ENCODE measurements at regions not wholly inside any gene's neighbourhood (a gene's known extent, or its start where the extent isn't known, plus 50 kb on each side); places are given as distances from the start of the nearest gene placed in this dataset.

DNA sequence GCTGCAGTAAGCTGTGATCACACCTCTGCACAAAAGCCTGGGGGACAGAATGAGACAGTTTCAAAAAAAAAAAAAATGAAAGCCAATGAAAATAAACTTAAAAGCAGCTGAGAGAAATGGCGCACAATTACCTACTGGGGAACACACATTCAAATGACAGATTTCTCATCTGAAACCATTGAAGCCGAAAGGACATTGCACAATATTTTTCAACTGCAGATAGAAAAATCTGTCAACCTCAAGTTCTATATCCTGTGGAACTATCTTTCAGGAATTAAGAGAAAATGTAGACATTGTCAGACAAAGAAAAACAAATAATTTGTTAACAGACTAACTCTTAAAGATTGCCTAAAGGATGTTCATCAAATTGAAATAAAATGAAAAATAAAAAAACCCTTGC lies 442.8 kb downstream of the MATN1 start:
- DNase-seq = no peak

DNA sequence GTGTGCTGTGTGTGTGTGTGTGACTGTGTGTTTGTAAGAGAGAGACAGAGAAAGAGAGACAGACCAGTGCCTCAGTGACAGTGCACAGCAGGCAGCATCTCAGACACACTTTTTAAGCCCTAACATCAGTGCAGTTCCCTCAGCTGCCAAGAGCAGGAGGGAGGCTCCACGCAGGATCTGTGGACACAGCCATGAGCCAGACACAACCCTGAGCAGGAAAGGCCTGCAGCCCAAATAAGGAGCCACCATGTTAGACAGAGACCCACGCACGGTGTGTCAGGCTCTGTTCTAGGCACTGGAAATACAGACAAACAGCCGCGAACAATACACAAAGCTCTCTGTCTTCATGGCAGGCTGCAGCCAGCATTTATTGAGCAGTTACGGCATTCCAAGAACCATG lies 445.5 kb downstream of the MATN1 start:
- DNase-seq = no peak

DNA sequence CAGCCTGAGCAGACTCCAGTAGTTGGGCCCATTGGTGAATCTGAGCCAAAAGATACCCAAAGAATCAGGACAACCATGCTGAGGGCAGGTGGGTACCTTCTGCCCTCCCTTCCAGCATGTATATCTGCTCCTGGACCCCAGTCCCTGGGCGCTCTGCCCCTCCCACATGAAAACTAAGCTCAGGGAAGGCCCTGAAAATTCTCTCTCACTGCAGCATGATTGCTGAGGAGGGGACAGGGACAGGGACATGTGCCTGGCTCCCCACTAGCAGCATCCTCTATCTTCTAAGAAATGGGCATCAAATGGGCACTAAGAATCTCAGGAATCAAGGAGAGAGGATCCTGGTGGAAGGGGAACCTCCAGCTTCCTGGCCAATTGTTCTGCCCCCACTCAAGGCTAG lies 446.0 kb downstream of the MATN1 start:
- no peak for DNase-seq

DNA sequence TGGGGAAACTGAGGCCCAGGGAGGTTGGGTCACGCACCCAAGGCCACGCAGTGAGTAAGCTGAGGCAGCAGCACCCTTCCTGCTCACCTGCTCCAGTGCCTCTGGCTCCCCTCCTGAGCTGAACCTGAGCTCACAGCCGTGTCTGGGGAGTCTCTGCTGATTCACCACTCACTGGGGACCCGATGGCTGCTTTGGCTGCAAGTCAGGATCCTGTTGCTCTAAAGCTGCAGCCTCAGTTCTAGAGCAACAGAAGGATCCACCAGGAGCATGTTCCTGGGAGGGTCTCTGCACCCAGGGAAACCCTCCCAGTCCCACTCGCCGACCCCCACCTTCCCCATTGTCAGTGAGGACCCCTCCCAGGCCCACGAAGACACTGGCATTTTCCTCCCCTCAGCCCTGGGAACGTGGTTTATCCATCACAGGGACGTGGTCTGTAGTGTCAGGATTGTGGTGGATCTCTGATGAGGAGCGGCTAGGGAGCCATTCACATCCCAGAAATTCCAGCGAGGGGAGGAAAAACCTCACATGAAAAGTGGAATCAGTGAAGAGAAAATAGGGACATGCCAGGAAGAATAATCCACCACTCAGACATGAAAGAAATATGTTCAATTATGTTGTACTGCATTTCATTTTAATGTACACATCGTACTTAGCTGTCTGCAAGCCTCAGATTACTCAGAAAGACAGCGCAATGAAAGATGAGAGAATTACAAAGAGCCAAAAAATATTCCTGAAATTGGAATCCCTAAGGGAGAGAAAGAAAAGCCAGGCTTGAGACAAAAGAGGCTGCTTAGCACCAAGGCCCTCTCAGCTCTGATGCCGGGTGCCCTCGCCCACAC lies 447.2 kb downstream of the MATN1 start:
- DNase-seq = no peak

DNA sequence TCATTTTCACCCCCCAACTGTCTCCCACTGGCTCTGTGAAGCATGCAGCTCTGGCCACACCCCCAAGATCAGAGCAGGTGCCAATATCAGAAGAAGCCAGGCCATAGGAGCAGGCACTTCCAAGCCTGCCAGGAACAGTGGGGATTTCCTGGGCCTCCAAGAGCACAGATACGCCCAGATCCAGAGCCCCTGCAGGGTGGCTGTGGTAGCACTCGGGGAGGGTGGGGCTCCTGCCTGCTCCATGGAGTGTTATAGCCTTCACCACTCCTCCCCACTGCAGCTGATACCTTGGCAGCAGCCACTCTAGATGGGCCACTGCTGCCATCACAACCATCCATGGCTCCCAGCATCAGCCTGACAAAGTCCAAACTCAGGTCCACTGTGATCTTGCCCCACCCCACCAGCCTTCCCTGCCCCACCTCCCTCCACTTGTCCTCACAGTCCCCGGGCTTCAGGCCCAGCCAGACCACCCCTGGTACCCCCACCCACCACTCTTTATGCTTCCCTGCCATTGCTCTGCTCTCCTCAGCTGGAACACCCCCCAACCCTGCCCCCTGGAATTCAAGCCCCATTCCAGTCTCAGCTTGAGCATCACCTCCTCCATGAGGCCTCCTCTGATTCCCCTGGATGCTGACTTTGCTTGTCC lies 448.3 kb downstream of the MATN1 start:
- no peak for DNase-seq

DNA sequence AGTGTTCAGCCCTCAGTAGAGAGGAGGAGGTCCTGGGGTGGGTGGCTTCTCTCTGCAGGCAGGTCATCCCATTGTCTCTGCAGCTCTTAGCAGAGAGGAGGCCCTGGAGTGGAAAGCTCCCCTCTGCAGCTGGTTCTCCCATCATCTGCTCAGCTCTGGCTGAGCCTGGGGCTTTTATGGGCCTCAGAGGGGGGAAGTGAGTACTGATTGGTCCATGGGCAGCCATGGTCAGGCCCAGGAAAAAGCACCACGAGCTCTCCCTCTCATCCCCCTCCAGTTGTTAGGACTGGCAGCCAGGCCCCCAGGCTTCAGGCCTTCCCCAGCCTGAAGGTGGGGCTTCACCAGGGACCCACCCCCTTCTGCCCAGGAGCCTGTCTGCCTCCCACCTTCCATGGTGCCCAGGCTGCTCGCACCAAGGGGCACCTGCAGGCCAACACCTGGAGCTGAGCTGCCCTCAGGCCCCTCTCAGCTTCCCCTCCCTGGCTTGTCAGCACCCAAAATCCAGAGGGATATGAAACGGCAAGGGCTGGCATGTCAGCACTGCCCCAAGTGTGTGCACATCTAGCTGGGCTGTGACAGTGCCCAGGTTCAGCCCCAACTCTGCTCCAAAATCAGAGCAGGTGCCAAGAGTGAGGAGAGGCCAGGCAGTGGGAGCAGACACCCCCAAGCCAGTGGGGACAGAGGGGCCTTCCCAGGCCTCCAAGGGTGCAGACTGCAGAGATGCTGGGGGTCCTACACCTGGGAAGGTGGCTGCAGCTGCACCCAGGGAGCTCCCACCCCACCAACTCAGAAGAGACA lies 449.0 kb downstream of the MATN1 start:
- DNase-seq = no peak

DNA sequence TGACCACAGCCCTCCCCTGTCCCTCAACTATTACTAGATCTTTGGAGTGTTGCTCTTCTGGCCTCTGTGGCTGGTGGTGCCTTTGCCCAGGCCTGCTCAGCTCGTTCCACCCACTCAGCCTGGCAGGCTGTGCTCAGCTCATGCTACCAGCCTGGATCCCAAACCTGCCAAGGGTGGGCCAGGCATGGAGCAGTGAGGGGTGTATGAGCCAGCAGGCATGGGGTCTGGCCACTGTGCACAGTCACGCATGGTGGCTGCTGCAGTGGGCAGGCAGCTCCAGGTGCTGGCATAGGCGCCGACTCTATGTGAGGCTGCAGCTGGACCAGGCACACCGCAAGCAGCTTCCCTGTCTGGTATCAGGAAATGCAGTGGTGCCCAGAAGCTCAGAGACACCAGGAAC lies 449.9 kb downstream of the MATN1 start:
- DNase-seq = no peak

DNA sequence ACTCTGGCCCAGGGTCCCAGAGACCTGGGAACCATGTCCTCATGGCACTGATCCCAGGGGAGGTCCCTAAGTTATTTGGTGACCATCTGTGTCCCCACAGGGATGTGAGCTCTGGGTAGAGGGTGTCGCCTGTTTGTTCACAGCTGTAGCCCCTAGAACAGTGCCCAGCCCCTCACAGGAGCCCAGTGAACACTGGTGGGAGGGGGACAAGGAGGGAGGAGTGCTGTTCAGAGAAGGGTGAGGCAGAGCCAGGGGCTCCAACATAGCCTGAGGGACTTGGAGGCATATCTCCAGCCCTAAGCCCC lies 450.4 kb downstream of the MATN1 start:
- DNase-seq = no peak

DNA sequence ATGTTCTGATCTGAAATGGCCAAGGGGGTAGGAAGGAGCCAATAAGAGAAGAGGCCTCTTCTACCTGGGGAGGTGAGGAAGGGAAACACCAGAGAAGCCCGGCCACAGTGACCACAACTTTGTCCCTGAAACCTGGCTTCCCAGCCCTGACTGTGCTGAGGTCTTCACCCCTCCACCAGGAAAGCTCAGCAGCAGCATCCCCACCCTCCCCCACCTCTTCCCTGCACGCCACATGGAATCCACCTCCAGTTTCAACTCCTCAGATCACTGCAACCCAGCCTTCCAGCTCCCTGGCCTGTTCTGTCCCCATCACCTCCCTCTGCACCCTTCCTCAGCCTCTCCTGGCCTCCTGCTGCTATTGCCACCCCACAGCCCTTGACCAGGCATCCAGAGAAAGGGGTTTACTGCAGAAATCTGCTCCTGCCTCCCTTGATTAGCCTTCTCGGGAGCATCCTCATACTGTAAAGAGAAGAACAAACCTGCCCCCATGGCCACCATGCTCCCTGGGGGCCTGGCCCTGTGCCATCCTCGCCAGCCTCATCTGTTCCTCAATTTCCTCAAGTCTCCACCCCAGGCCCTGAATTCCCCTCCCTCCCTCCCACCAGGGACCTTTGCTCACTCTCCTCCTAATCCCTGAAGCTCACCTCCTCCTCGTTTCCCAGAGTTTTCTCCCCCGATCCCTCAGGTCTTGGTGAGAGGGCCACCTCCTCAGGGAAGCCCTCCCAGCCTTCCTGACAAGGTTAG lies 450.9 kb downstream of the MATN1 start:
- DNase-seq = no peak

DNA sequence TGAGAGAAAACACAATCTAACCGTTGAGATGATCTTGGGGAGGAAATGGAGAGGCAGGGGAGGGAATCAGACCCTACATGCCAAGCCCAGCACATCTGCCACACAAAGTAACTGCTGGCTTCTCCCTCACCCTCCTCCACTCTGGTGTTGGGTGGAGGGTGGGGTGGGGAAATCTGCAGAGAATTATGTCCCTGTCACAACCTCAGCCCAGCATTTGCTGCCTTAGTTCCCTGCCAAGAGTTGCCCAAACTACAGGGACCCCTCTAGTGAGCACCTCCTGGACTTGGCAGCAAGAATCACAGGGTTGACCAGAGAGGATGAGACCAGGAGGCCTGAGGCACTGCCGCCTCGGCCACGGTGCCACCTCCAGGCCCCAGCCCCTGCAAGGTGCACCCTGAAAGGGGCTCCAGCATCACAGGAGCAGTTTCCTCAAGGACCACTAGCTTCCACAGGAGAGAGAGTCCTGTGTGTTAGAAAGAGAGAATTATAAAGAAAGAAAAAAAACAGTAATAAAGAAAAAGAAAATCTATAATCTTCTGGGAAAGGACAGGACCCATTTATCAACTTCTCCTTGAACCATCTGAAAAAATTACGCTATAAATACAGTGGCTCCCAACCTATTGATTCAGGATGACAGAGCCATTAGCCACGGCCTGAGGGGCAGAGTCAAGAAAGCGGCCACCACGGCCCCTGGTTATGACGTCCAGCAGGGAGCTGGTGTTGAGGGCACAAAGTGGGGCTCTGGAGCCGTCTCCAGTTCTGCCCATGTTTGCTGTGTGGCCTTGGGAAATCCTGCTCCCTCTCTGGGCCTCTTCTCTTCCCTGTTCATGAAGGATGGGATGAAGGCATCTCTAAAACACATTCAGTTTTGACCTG lies 451.7 kb downstream of the MATN1 start:
- no peak for DNase-seq

DNA sequence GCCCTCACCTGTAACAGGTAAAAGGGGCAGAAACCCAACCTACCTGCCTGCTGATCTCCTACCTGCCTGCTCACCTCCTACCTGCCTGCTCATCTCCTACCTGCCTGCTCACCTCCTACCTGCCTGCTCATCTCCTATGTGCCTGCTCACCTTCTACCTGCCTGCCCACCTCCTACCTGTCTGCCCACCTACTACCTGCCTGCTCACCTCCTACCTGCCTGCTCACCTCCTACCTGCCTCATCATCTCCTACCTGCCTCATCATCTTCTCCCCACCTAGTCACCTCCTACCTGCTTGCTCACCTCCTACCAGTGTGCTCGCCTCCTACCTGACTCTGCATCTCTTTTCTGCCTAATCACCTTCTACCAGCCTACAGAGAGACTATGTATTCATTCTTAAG lies 452.9 kb downstream of the MATN1 start:
- DNase-seq = no peak

DNA sequence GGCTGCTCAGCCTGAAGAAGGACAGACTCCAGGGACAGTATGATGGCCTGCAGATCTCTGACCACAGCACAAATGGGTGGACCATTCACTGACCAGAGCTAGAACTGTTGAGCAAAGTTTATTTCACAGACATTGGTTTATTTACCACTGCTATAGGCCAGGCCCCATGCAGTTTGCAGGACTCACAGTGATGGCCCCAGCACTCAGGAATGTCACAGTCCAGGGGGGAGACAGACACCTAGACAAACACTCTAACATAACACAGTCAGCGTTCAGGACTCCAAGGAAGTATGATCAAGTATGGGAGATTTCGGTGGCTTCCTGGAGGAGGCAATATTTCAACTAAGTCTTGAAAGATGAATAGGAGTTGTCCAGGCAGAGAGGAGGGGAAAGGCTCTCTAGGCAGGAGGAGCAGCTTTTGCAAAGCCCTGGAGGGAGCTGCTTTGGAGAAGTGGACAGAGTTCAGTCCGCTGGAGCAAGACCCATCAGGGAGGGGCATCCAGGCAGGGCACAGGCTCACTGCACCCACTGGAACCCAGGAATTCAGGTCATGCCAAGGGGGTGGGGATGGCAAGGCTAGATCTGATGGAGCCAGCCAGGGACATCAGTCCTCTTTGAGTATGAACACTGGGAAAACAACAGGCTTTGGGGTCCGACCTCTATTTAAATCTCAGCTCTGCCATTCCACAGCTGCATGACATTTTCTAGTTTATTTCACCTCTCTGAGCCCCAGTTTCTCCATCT lies 454.3 kb downstream of the MATN1 start:
- DNase-seq = no peak

DNA sequence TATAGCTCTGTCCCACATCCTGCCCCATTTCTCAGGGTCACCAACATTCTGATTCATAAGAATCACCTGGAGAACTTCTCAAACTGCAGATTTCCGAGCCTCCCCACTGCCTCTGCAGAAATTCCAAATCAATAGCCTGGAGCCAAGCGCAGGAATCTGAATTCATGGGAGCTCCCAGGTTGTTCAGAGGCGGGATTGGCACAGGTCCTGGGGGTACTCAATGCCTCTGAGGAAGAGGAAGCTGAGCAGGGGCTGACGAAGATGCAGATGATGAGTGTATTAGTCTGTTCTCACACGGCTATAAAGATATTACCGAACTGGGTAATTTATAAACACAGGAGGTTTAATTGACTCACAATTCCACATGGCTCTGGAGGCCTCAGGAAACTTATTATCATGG lies 455.5 kb downstream of the MATN1 start:
- DNase-seq = no peak

DNA sequence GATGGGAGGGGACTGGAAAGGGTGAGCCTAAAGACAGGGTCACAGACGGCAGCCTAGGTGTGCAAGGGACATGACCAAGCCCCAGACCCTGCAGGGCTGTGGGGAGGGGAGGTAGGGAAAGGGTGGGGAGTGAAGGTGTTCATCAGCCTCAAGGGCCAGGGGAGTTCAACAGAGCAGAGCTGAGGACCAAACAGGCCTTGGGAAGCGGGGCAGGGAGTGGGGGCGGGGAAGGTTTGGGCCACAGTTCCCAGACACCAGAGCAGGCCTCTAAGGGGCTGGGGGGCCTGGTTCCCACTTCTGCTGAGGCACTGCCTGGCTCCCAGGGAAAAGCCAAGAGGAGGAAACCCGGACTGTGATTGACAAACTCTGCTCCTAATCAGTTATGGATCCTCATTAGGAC lies 456.3 kb downstream of the MATN1 start:
- DNase-seq = no peak

DNA sequence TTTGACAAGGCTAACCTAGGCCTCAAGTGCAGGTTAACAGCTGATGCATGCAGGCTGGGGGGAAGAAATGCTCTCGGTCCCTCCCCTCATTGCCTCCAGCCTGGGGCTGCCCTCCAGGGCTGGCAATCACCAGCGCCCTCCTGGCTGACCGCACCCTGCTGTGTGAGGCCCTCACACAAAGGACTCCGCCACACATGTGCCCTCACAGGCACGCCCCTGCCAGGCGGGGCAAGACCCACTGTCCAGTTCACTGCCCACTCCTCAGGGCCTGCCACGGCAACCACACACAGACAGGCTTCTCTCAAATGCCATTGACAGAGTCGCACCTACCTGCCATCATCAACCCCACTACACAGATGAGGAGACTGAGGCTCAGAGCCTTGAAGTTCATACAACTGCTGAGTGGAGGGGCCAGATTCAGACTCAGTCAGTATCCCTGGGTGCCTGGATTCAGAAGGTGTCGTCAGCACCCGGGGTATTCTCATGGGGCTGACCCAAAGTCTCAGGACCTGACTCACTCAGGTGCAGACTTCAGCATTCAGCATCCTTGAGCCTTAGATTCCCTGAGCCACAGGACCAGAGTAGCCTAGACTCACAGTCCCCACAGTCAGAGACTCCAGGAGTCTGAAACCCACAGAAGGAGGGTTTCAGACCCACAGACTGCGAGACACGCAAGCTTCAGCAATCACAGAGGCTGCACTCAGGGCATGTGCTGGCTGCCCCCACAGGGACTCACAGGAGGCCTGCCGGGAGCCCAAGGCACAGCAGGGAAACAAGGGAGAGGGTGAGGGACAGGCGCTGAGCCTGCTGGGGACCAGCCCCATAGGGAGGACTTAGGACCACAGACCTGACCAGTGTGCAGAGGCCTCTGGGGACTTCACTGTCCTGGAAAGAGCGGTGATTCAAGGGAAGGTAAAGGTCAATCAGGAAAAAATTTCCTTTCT lies 458.0 kb downstream of the MATN1 start:
- DNase-seq = no peak

DNA sequence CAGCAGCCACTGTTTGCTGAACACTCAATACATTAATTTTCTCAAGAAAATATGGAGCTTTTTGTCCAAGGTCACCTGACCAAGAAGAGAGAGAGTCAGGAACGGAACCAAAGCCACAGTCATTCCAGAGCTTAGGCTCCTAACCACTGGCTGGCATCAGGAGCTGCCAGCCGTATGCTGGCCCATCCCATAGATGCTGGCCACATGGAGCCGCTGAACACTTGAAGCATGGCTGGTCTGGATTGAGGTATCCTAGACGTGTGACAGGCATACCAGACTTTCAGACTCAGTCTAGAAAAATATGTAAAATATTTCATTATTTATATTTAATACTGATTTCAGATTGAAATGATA lies 458.7 kb downstream of the MATN1 start:
- no peak for DNase-seq

DNA sequence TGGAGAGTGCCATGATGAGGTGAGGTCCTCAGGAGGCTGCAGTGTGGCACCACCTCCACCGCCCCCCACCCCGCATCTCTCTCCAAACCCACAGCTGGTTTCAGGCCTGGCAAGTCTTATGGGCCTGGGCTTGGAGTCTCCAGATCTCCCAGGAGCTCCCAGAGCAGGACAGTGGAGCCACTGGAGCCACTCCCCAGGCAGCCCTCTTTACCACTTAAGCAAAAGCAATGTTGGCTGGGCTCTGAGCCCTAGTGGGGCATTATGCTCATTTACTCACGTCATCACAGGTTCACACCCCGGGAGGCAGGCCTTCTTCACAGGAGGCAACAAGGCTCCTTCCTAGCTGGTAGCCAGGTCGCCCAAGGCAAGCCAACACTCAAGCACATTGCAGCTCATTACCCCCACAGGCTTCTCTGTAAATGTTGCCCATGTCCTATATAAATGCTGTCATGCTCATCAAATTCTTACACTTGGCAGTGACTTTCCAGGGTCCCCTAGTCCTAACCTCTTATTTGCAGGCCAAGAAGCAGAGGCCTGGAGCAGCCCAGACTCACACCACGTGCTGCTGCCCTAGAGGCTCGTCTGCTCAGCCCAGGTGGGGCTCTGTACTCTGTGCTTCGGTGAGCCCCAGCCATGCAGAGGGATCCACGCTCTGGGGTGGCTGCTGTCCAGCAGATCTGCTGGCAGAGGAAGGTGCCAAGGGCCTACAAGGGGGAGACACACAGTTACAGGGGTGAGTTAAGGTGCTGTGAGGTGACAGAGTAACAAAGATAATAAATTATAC lies 459.3 kb downstream of the MATN1 start:
- DNase-seq = no peak

DNA sequence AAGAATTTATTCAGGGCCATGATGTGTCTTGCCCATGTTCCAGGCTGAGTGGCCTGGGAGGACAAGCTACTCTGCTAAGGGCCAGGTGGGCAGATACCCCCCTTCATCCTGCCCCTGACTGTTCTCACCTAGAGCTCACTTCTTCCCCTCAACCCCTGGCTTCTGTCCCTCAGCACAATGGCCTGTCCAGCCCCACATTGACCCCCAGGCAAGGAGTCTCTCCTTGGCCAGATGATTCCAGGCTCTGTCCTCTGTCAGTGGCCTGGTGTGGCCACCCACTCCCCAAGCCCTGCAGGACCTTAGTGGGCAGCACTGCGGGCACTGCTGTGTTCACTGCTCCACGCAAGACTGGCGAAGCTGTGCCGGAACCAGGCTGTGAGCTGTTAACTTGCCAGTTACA lies 460.0 kb downstream of the MATN1 start:
- no peak for DNase-seq

DNA sequence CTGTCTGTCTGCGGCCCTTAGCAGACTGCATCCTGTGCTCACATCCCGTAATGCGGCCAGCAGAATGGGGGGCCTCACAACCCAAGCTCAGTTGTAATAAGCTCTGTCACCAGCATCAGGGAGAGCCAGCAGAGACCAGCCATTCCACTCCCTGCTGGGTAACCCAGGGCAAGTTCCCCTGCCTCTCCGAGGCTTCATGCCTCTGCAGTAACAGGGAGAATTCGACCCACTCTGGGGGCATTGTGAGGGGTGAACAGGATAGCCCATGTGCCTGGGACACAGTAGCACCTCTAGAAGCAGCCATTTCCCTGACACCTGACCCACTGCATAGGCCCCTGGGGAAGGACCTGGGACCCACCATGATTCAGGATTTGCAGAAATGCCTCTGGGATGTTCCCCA lies 461.2 kb downstream of the MATN1 start:
- DNase-seq = no peak

DNA sequence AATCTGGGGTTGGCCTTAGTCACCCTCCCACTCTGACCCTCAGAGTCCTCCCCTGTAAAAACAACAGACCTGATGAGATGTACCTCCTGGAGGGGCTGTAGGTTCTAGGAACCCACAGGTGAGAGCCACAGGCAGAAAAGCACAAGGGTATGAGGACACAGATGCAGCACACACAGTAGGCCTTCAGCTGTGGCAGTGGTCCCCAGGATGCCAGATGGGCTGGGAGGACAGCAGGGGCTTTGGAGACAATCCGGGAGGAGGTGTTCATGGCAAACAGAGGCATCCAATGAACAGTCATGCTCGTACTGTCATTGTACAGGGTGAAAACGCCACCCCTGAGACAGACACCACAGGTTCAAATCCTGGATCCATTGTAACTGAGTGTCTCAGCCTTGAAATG lies 463.1 kb downstream of the MATN1 start:
- no peak for DNase-seq
